Stimulated activated CD8-positive, alpha-beta memory T cell treated with anti-CD3 and anti-CD28 coated beads, Interleukin-15, amount 100 ng/mL, for 4 hours (primary cell): ENCODE measurements at regions not wholly inside any gene's neighbourhood (a gene's known extent, or its start where the extent isn't known, plus 50 kb on each side); places are given as distances from the start of the nearest gene placed in this dataset.
"Not testable (repeated sequence)": the region's sequence is repeated elsewhere in the genome, so short reads cannot be mapped to it uniquely, and the experiment has no call there.

ENCODE experiments used
- DNase-seq, 2 donors: peaks; one replicate each; pipeline ENCODE4 v3.0.0-alpha.2; 2020; ENCODE audit warnings: low read depth in 2 of 2

DNA sequence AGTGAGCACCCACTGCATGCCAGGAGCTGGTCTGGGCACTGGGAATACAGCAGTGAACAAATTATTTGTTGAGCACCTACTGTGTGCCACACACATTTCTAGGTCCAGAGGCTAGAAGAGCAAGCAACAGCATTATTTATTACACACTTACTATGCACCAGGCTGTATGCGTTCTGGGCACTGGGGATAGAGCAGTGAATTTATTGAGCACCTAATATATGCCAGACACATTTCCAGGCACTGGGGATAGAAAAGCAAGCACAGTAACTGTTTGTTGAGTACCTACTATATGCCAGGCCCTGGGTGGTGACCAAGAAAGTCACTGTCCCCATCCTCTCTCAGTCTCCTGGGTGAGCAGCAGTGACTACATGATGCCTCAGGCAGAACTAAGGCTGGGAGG lies 107.5 kb upstream of the NCOR2 start:
- no peak for DNase-seq

DNA sequence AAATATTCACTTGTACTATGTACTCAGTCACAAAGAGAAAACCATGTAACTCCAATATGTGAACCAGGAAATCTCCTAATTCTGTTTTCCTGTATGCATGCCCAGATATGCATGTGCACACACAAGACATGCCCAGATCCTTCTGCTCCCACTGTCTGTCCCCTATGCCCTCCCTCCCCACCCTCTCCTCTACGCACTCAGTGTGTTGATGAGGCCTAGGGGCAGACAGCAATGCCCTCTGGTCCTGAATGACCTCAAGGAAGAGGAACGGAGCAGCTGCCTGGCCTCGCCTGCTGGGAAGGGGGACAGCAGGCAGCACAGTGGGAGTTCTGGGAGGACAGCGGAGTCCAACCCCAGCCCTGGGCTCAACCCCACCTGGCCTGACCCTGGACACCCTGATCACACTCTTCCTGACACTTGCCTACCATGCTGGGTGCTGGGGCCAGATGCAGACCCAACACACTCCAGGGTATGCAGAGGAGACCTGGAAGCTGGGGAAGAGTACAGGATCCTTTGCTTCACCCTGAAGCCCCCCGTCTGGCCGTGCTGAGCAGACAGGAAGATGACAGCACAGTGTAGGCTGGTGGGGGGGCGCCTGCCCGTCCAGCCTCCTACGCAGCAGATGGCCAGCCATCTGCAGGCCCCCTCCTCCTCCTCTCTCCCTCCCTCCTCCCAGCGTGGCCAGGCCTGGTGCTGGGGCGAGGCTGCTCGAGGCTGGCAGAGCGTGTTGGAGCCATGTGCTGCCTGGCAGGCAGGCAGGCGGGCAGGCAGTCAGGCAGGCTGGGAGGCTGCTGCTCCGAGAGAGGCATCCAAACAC lies 106.6 kb upstream of the NCOR2 start:
- DNase-seq, result no peak

DNA sequence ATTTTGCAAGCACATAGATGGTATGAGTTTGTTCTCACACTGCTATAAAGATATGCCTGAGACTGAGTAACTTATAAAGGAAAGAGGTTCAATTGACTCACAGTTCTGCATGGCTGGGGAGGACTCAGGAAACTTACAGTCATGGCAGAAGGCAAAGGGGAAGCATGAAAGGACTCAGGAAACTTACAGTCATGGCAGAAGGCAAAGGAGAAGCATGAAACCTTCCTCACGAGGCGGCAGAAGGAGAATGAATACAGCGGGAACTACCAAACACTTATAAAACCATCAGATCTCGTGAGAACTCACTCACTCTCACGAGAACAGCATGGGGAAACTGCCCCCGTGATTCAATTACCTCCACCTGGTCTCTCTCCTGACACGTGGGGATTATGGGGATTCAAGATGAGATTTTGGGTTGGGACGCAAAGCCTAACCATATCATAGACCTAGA lies 101.9 kb upstream of the NCOR2 start:
- not testable (repeated sequence) for DNase-seq

DNA sequence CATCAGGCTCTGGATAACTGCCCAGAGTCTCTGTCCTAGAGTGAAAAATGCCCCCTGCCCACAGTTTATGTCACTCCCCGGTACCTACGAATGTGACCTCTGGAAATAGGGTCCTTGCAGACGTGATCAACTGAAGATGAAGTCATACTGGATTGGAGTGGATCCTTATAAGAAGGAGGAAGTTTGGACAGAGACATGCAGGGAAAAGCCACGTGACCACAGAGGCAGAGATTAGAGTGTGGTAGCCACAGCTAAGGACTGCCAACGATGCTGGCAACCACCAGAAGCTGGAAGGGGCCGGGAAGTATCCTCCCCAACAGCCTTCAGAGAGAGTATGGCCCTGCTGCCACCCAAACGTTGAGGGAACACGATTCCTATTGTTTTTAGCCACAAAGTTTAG lies 101.2 kb upstream of the NCOR2 start:
- DNase-seq, result no peak

DNA sequence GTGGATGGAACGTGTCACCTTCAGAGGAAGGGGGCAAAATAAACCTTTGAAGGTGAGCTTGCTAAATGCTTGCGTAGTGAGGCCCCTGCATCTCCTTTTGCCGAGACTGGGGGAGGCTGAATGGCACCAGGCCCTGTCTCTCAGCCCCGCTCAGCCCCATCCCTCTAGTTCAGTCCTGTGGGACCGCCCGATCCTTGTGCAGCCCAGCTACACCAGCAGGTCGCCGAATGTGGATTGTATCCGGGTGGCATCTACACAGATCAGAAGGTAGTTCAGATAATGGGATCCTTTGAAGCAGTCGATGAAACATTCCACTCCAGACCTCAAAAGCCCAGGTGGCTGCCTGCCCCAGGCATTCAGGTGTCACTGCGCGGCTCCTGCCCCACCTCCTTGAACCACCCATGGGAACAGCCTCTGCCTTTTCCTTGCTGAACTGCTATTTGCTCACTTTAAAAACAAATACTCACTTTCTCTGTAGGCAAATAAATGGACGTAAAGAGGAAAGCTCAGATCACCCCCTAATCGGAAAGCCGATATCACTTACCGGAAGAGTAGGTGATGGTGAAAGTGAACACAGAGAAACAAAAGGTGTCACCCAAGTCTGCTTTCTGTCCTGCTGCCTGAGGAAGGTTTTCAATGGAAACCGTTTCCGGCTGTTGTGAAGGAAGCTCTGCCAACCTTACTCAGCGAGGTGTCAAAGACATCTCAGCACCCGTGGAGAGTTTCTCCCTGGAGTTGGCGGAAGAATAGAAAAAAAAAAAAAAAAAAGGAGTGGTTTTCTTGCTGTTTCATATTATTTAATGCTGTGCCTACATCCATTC lies 100.3 kb upstream of the NCOR2 start:
- no peak for DNase-seq

DNA sequence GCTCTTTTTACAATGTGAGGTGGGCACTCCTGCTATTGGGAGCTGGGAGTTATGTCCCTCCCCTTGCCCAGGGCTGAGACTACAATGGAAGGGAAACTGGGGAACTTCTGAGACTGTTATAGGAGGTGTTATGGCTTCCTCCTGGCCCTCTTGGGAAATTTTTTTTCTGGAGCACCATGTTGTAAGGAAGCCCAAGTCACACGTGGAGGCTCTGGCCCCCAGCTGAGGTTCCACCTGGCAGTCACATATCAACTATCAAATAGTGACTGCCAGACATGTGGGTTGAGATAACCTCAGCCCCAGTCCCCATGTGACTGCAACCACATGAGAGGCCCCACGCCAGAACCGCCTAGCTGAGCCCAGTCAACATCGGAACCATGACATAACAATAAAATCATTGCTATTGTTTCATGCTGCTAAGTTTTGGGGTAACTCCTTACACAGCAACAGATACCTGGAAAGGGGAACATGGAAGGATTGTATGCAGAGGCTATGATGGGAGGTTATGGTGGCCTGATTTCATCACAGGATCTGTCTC lies 99.4 kb upstream of the NCOR2 start:
- DNase-seq, result no peak

DNA sequence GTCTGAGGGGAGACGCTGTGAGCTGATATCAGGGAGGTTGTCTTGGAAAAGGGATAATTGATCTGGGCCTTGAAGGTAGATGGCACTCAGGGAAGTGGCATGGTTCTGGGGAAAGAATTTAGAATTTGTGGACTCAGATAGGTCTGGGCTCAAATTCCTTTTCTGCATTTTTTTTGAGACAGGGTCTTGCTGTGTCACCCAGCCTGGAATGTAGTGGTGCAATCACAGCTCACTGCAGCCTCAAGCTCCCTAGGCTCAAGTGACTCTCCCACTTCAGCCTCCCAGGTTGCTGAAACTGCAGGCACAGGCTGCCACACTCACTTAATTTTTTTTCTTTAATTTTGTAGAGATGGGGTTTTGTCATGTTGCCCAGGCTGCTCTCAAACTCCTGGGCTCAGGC lies 98.1 kb upstream of the NCOR2 start:
- DNase-seq, result no peak

DNA sequence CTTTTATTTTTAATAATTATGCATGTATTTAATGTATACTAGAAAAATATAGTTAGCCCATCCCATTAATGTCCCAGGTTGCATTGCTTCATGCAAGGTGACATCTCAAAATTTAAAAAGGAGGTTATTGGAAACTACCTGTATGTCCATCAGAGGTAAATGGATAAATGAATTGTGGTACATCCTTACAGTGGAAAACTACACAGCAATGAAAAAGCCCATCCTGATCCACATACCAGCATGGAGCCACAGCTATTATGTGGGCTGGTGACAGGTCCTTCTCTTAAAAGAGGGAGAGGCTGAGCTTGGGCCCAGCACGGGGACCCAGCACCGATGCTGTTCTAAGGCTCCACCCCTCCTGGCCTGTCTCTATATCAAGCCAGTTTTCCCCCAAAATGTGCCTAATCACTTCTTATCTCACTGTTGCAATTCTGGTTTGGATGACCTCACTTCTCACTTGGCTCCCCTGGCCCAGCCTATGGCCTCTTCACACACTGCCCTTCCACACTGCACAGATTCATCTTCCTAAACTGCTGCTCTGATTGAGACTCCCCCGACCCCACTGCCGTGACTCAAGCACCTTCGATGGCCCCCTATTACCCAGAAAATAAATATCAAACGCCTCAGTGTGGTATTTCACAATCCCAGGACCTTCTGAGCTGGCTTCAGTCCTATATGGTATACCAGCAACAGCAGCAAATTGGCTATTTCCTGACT lies 97.1 kb upstream of the NCOR2 start:
- DNase-seq, result no peak

DNA sequence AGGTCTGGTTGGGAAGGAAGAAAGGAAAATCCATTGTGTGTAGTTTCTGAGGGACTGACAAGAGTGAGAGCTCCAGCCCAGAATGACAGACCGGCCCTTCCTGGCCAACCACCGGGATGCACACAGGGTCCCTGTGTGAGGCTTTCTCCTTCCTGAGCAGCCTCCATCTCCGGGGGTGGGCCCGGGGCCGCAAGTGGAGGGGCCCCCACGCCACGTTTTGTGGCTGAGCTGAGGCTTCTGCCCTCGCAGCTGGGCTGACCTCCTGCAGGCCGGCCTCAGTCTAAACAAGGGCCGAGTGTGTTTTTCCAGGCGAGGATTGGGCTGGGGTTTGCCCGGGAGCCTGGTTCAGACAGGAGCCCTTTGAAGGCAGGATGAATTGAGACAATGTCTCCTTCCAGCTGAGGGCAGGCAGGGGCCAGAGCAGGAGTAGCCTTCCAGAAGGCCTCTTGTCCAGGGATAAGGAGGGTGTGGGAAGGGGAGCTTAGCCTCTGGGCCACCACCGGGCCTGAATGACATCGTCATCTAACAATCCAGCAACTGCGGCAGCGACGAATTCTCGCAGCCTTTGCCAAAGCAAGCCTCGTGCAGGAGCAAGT lies 96.5 kb upstream of the NCOR2 start:
- DNase-seq, result no peak

DNA sequence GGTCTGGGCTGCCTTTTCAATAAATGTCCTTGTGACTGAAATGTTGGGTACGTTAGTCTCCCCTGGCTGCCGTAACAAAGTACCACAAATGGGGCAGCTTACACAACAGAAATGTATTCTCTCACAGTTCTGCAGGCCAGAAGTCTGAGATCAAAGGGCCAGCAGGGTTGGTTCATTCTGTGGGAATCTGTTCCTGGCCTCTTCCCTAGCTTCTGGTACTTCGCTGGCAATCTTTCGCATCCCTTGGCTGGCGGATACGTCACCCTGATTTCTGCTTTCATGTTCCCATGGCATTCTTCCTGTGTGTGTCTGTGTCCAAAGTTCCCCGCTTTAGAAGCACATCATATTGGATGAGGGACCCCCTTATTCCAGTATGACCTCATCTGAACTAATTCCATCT lies 95.8 kb upstream of the NCOR2 start:
- no peak for DNase-seq

DNA sequence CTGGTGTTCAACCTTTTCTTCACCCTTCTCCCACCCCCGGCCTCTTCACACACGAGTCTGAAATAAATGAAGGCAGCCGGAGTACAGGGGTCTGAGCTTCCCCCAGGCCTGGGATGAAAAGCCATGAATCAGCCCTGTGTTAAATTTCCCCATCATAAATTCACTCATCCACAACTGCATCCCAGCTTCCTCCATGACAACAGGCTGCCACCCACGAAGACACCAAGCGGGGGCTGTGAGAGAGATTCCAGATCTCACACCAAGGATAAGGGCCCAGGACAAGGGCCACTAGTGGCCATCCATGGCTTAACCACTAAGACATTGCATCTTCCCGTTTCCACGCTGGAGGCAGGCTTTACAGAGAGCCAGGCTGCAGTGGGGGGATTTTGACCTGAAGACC lies 93.9 kb upstream of the NCOR2 start:
- no peak for DNase-seq

DNA sequence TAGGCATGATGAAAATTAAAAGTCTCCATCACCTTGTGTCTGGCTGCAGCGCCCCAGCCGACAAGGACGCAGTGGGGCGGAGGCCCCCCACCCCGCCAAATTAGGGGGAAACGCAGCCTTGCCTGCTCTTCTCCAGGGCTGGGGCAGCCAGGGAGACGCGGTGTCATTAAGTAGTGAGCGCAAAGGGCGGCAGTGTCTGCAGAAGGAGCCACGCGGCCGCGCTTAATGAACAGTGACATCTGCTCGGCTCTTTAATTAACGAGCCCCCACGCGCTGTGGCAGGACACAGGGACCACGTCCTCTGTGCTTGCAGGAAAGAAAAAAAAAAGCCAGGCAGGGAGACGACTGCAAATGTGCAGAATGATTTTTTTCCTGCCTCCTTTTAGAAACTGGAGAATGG lies 93.4 kb upstream of the NCOR2 start:
- DNase-seq, result no peak

DNA sequence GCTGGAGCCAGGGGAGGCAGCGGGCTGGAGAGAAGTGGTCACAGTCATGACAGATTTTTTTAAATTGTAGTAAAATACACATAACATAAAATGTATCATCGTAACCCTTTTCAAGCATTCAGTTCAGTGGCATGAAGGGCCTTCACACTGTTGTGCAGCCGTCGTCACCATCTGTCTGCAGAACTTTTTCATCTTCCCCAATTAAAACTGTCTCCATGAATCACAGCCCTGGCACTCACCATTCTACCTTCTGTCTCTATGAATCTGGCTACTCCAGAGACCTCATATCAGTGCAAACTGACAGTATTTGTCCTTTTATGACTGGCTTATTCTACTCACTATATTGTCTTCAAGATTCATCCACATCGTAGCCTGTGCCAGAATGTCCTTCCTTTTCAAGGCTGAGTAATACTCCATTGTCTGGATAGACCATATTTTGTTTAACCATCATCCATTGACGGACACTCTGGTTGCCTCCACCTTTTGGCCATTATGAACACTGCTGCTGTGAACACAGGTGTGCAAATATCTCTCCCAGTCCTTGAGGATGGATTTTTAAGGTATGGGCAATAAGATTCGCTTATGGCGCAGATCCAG lies 91.5 kb upstream of the NCOR2 start:
- no peak for DNase-seq

DNA sequence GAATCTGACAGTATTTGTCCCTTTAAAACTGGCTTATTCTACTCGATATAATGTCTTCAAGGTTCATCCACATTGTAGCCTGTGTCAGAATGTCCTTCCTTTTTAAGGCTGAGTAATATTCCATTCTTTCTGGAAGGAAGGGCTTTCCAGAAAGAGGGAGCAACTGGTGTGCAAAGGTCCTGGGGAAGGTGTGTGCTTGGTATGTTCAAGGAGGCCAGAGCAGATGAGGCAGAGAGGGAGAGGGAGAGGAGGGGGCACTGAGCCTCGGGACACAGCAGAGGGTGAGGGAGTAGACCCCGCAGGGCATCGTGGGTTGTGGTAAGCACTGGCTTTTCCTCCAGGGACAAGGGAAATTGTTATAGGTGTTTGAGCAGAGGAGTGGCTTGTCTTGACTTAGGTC lies 90.9 kb upstream of the NCOR2 start:
- no peak for DNase-seq

DNA sequence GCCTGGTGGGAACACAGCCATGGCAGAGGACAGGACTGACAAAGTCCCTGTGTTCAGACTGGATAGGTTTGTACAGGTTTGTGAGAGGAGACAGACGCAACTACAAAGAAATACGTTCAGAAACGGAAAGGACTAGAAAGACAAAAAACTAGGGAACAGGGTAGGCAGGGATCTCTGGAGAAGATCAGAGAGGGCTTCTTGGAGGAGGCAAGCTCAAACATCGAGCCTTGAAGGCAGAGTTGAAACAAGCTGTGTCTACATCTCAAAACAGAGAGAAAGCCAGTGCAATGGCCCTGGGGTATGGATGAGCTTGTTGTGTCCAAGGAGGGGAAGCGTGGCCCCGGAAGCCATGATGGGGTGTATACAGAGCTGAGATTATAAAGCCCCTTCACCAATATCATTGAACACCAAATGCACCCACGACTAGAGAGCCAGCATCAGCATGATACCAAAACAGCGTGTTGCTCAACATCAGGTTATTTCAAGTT lies 89.6 kb upstream of the NCOR2 start:
- DNase-seq, result no peak

DNA sequence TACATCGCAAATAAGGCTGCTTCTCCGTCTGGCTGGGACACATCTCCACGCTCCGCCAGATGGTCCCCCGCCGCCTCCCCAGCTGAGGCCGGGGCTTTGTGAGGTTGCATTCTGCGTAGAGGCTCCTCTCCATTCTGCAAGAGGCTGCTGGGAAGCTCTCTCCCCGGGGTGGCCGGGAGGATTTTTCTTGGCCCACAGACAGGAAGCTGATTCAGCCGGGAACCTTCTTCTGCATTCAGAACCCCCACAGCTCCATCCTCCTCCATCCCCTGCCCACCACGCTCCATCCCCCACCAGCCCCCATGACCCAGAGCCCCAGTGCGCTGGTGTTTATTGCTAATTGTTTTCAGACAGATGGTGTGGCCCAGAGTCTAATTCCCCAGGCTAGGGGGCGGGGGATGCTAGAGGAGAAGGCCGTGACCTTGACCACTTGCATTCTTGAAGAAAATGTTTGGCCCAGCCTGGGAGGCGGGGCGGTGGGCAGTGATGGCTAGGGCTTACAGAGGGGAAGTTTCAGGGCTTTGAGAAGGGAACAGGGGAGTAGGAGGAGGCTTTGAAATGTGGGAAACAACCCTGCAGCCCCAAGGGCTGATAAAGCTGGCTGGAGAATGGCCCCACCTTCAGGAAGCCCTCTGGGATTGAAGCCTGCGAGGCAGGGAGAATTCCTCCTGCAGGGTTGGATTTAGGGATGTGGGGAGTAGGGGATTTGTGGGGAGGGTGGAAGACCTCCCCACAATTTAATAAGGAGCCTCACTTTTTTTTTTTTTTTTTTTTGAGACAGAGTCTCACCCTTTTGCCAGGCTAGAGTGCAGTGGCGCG lies 88.5 kb upstream of the NCOR2 start:
- no peak for DNase-seq

DNA sequence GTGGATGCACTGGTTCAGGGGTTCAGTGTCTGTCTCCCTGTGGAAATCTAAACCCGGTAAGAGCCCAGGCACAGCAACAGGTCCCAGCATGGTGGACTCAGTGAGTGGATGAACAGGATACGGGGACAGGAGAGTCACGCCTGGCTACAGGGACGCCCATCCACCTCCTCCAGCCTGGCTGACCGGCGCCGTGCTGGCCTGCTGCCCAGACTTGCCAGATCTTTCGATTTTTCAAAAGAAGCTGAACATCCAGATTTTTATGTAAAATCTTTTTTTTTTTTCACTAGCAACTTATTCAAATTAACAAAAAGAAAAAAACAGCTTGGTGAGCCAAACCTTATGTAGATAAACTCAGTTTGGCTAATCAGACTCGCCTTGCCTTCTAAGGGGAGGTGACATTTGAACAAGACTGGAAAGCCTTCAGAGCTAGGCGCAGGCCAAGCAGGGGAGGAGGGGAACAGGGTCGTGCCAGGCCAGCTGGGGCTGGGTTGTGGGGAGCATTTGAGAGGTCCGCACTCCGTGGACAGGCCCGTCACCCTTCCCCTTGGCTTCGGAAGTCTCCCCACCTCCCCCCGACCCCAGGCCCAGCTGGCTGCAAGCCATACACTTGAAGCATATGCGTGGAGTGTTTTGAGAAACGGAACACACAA lies 87.8 kb upstream of the NCOR2 start:
- no peak for DNase-seq

DNA sequence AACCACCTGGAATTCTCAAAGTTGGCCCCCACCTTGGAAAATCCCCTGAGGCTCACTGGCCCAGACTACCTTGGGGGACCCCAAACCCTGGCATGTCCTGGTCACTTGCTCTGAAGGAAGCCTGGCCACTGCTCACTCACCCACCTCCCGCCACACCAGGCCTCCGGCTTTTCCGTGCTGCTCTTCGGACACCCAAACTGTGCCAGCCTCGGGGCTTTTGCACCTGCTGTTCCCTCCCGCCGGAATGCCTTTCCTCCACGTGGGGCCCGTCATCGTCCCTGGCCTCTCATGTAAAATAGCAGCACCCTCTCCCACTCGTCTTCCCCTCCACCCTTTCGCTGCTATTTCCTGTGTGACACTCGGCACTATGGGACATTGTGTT lies 87.2 kb upstream of the NCOR2 start:
- DNase-seq, result no peak

DNA sequence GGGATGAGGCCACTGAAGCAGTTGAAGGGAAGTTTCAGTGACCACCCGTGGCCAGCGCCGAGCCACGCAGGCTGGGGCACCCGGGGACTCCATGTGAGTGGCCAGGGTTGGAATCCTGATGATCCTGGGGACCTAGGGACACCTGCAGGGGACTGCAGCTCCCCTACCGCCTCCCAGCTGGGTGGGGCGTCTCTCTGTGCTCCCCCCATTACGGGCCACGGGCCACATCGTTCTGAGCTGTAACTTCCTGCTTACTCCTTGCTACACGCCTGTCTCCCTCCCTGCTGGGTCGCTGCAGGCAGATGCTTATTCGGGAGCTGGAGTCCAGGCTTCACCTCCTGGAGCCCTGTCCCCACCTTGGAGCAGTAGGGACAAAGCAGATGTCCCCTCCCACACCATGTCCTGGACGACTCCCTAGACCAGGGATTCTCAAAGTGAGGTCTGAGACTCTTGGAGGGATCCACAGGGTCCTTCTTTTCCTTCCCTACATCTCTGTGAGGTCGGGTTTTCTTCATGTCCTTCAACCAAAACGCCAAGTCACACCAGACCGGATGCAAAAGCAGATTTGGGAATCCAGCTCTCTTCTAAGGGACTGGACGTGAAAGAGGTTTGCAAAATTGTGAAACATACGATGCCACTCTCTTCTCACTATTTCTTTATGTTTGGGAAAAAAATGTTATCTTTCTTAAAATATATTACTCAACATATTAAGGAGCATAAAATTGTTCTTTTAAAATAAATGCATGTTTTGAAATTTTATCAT lies 85.9 kb upstream of the NCOR2 start:
- no peak for DNase-seq
